Pancreas (tissue), 10 donors: ENCODE measurements at regions not wholly inside any gene's neighbourhood (a gene's known extent, or its start where the extent isn't known, plus 50 kb on each side); places are given as distances from the start of the nearest gene placed in this dataset.

Source experiments
- ATAC-seq, 4 donors: fragments of 200-7000 bp; cut with Tn5 transposase; one replicate each; pipeline versions ENCODE4 v1.8.0 to v1.9.1; 2020; ENCODE audit warnings: mild to moderate bottlenecking in 4 of 4, moderate library complexity in 4 of 4
- DNase-seq, 6 donors: peaks; one replicate each; pipeline ENCODE4 v3.0.0-alpha.2; 2020
- FAIRE-seq: peaks from 2 replicates; lab custom pipeline; 2012; peaks lifted over from hg19 to GRCh38; lab: Jason Lieb, UNC
- H3K27ac ChIP-seq, 4 donors: fragments of 200-600 bp; sonication (generic); 1 replicate in 3 of 4; 2 replicates in 1 of 4; pipeline versions ENCODE4 v1.5.0 to v1.8.0; 2020
- H3K27me3 ChIP-seq, 4 donors: fragments of 200-600 bp; one replicate each; pipeline ENCODE4 v1.8.0; 2021
- H3K36me3 ChIP-seq, 3 donors: fragments of 200-600 bp; sonication (generic) in 1 of 3; one replicate each; pipeline versions ENCODE4 v1.5.0 to v1.8.0; 2020 to 2021
- H3K4me1 ChIP-seq, 3 donors: fragments of 200-600 bp; one replicate each; pipeline ENCODE4 v1.8.0; 2021
- H3K4me3 ChIP-seq, 4 donors: fragments of 200-600 bp; sonication (generic) in 2 of 4; one replicate each; pipeline versions ENCODE4 v1.5.0 to v1.8.0; 2020 to 2021
- H3K9me3 ChIP-seq, 4 donors: fragments of 200-600 bp; one replicate each; pipeline ENCODE4 v1.8.0; 2021
- CTCF ChIP-seq, 4 donors: fragments of 200-600 bp; sonication (generic) in 3 of 4; IDR thresholded peaks; one replicate each; pipeline versions ENCODE4 v1.5.0 to v1.8.0; 2021; ENCODE audit warnings: antibody characterized with exemption in 4 of 4
- WGBS, 2 donors: extraction: QIAGEN DNeasy Blood & Tissue Kit; methylation state at CpG; one replicate each; pipeline ENCODE4 v1.1.7; 2013; 5-methylcytosine and 5-hydroxymethylcytosine counted together
- intact Hi-C, 3 donors: fragments of 100-400 bp; cut with DNase I; formaldehyde crosslinking; loops; one replicate each; pipeline versions ENCODE4 v1.11.1 to v1.14.2; 2022
- donor health status: healthy with polysubstance abuse.
- donor health status: DM: no; HTN: no; CAD: no; lungs with moderate emphysema.
- donor health status: DM: no; HTN: no; CAD: no.
- donor health status: control.
- donor health status: control.
- donor health status: Bipolar disorder and iron deficiency.
- donor health status: DM: yes; HTN: yes; CAD: no.
- donor health status: DM: no; HTN: no; CAD: no.
- donor health status: DM: no; HTN: no; CAD: no.
- donor health status: DM: yes; HTN: yes; CAD: no.

DNA sequence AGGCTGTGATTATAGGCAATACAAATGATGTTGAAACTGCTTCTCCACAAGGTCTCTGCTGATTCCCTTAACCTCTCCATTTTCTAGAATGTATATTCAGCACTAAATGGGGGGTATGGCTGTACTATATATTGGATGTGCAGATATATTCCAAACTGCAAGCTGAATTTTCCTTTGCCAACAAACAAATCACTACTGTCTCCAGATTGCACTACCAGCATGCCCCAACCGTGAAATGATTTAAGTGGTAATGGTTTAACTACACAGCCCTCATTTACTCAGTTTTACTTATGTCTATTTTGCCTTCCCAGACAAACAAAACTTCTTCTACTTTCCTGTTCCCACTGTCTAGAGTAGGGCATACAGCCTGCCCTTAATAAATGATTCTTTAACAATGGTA is 112.7 kb upstream of the GAREM1 start:
- no peaks in the 10 kb centered on the region for H3K4me1 ChIP-seq
- no peaks in the 10 kb centered on the region for H3K9me3 ChIP-seq
- intact Hi-C loops, result no loop called here
- FAIRE-seq, result no peak
- peaks cover 0 to 8% (median 0%) of the 10 kb centered on the region in 4 donors for H3K27me3 ChIP-seq
- no peak overlapping the region for H3K27ac ChIP-seq
- H3K36me3 ChIP-seq, result no peaks in the 10 kb centered on the region
- 44 to 50% methylated on average over 1 of the region's 1 CpG for WGBS, 2 donors
- ATAC-seq, result no peak
- DNase-seq, result no peak
- H3K4me3 ChIP-seq, result no peak overlapping the region
- no peak for TF ChIP-seq CTCF (IDR thresholded peaks at IDR 0.05)

- Histone ChIP-seq H3K9me3 (no peaks in the 10 kb centered on the region), H3K36me3 (no peaks in the 10 kb centered on the region), H3K4me1 (no peaks in the 10 kb centered on the region), H3K27me3 (peaks cover 0 to 8% (median 0%) of the 10 kb centered on the region in 4 donors), H3K4me3 (no peak overlapping the region), H3K27ac (no peak overlapping the region)
- no peak for TF ChIP-seq CTCF (IDR thresholded peaks at IDR 0.05)
- 74 to 83% methylated on average over 3 of the region's 3 CpGs for WGBS, 2 donors
- FAIRE-seq (no peak), DNase-seq (no peak), ATAC-seq (no peak)
- intact Hi-C loops, result no loop called here
Measured at GRCh38 chr18:32582455-32582854, 111.8 kb upstream of the GAREM1 start.

DNA sequence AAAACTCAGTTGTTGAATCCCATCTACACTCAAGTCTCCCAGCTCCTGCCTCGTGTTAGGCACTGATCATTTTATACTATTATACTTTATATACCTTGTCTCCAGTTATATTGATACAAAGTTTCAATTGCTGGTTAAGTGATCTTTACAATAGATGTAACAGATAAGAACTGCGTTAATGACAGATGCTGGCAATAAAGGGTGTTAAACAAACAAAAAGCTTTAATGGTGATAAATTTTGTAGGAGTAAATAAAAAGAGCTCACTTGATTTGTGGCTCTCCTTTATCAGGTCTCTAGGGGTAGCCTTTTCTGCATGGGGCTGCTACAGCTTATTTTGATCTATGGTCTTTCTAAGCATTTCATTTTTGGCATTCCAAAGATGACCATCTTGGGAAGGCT is 106.9 kb upstream of the GAREM1 start:
- peaks cover 0 to 6% (median 0%) of the 10 kb centered on the region in 4 donors for H3K27me3 ChIP-seq
- no peaks in the 10 kb centered on the region for H3K36me3 ChIP-seq
- no peaks in the 10 kb centered on the region for H3K4me1 ChIP-seq
- no peak for ATAC-seq
- WGBS, 2 donors, result 21 to 24% methylated on average over 2 of the region's 2 CpGs
- no peak overlapping the region for H3K27ac ChIP-seq
- intact Hi-C loops, result no loop called here
- no peak overlapping the region for H3K4me3 ChIP-seq
- no peak for DNase-seq
- FAIRE-seq, result no peak
- H3K9me3 ChIP-seq, result no peaks in the 10 kb centered on the region
- no peak for TF ChIP-seq CTCF (IDR thresholded peaks at IDR 0.05)

DNA sequence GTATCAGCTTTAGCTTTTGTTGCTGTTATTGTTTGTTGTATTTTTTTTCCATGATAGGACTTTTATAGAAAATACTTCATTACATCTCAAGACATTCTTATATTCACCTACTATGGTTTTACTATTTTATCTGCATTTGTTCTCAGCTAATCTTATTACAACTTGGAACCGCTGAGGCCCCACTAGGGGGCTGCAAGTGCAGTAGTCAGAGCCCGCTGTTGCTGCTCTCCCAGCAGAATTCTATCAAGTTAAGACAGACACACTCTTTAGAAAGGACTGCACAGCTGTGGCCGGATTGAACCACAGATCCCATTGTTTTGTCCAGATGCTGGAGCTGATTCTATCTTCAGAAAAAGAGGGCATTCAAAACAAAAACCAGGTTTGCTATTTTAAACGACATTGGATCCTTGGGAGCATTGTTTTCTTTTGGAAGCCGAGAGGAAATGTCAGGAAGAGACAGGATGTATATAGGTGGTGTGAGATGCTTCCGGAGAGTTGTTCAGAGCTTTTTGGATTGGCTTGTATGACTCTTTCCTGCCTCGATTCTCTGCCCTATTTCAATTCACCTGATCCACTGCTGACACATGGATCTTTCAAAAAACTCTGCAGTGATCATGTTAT is 105.7 kb upstream of the GAREM1 start:
- Histone ChIP-seq H3K4me3 (no peak overlapping the region), H3K9me3 (no peaks in the 10 kb centered on the region), H3K36me3 (no peaks in the 10 kb centered on the region), H3K27ac (no peak overlapping the region), H3K4me1 (no peaks in the 10 kb centered on the region), H3K27me3 (no peaks in the 10 kb centered on the region)
- DNase-seq (no peak), FAIRE-seq (no peak), ATAC-seq (peak in 1 of 4 donors; percentile 26)
- TF ChIP-seq CTCF (IDR thresholded peaks at IDR 0.05), result no peak
- WGBS, 2 donors, result 20 to 25% methylated on average over 7 of the region's 7 CpGs
- intact Hi-C loops, result no loop called here

DNA sequence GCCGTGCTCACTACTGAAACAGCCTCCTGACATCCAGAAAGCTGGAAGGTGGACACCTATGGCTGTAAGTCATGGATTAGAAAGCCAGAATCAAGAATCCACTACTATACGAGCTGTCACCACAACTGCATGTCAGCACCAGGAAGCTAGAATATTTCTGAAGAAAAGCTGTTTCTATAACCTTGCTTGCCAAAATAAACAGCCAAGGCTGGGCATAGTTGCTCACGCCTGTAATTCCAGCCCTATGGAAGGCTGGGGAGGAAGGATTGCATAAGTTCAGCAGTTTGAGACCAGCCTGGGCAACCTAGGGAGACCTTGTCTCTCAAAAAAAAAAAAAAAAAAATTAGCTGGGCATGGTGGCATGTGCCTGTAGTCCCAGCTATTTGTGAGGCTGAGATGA is 96.3 kb upstream of the GAREM1 start:
- intact Hi-C loops, result no loop called here
- FAIRE-seq, result no peak
- no peaks in the 10 kb centered on the region for H3K36me3 ChIP-seq
- H3K4me1 ChIP-seq, result no peaks in the 10 kb centered on the region
- H3K9me3 ChIP-seq, result no peaks in the 10 kb centered on the region
- no peak for ATAC-seq
- H3K27ac ChIP-seq, result no peak overlapping the region
- H3K4me3 ChIP-seq, result no peak overlapping the region
- DNase-seq, result no peak
- no peak for TF ChIP-seq CTCF (IDR thresholded peaks at IDR 0.05)
- H3K27me3 ChIP-seq, result no peaks in the 10 kb centered on the region
- 48 to 49% methylated on average over 3 of the region's 3 CpGs for WGBS, 2 donors
